ENCODE measurements at regions not wholly inside any gene's neighbourhood (a gene's known extent, or its start where the extent isn't known, plus 50 kb on each side); places are given as distances from the start of the nearest gene placed in this dataset.

- TF ChIP-seq TARDBP (IDR thresholded peaks at IDR 0.05), result no peak
- no peak for TF ChIP-seq FOXM1 (IDR thresholded peaks at IDR 0.05; ENCODE audit: borderline replicate concordance)
- TF ChIP-seq L3MBTL2 (conservative IDR thresholded peaks at IDR 0.05), result no peak
- TF ChIP-seq ZNF384 (IDR thresholded peaks at IDR 0.05), result no peak
- no peak for TF ChIP-seq SUZ12 (IDR thresholded peaks at IDR 0.05)
- no peak for TF ChIP-seq FOXK2 (IDR thresholded peaks at IDR 0.05)
- no peak for TF ChIP-seq SP1 (IDR thresholded peaks at IDR 0.05)
- no peak for TF ChIP-seq HDGF (IDR thresholded peaks at IDR 0.05; ENCODE audit: borderline replicate concordance)
- no peak for TF ChIP-seq LEF1 (IDR thresholded peaks at IDR 0.05; ENCODE audit: borderline replicate concordance)
- ChIA-PET CTCF (no interaction called here), POLR2A (no interaction called here)
- no peak for DNase-seq (ENCODE audit: extremely low spot score)
Measured at GRCh38 chr10:117470733-117471132, 71.8 kb upstream of the EMX2 start.

- ChIA-PET POLR2A (no interaction called here), CTCF (no interaction called here)
- DNase-seq (ENCODE audit: extremely low spot score), result no peak
- TF ChIP-seq FOXM1 (IDR thresholded peaks at IDR 0.05; ENCODE audit: borderline replicate concordance) (no peak), PKNOX1 (IDR thresholded peaks at IDR 0.05) (no peak), TARDBP (IDR thresholded peaks at IDR 0.05) (no peak), FOXA1 (IDR thresholded peaks at IDR 0.05) (no peak), ARNT (IDR thresholded peaks at IDR 0.05) (no peak), ELF4 (IDR thresholded peaks at IDR 0.05) (no peak), NFRKB (IDR thresholded peaks at IDR 0.05) (no peak)
Measured at GRCh38 chr10:117468665-117469064, 73.9 kb upstream of the EMX2 start.

- TF ChIP-seq FOXK2 (IDR thresholded peaks at IDR 0.05), result no peak
- TF ChIP-seq PKNOX1 (IDR thresholded peaks at IDR 0.05), result no peak
- no peak for TF ChIP-seq ELF4 (IDR thresholded peaks at IDR 0.05)
- TF ChIP-seq SP1 (IDR thresholded peaks at IDR 0.05), result no peak
- TF ChIP-seq LEF1 (IDR thresholded peaks at IDR 0.05; ENCODE audit: borderline replicate concordance), result no peak
- no peak for TF ChIP-seq FOXM1 (IDR thresholded peaks at IDR 0.05; ENCODE audit: borderline replicate concordance)
- TF ChIP-seq ZNF384 (IDR thresholded peaks at IDR 0.05), result no peak
- TF ChIP-seq NFRKB (IDR thresholded peaks at IDR 0.05), result no peak
- no peak for TF ChIP-seq CTBP1 (IDR thresholded peaks at IDR 0.05; ENCODE audit: borderline replicate concordance)
- no peak for TF ChIP-seq BHLHE40 (IDR thresholded peaks at IDR 0.05; ENCODE audit: borderline replicate concordance)
- no peak for TF ChIP-seq FOXA1 (IDR thresholded peaks at IDR 0.05)
- CTCF ChIA-PET, result interaction anchor here (1.5 kb wide), 2 partner anchors 14 to 21 kb away, joined by 3 read pairs; no protein-coding TSS in a partner anchor
- POLR2A ChIA-PET, result no interaction called here
- DNase-seq (ENCODE audit: extremely low spot score), result no peak
Measured at GRCh38 chr10:117464176-117464575, 78.4 kb upstream of the EMX2 start.

- no peak for DNase-seq (ENCODE audit: extremely low spot score)
- CTCF ChIA-PET, result interaction anchor here (1.5 kb wide), 1 partner anchor 15 kb away, joined by 3 read pairs; no protein-coding TSS in a partner anchor
- POLR2A ChIA-PET, result no interaction called here
Measured at GRCh38 chr10:117463545-117463920, 79.0 kb upstream of the EMX2 start.

GRCh38 chr10:117462816-117463544, 79.6 kb upstream of the EMX2 start:
- TF ChIP-seq PKNOX1 (IDR thresholded peaks at IDR 0.05), result no peak
- TF ChIP-seq ELF4 (IDR thresholded peaks at IDR 0.05), result no peak
- TF ChIP-seq CTBP1 (IDR thresholded peaks at IDR 0.05; ENCODE audit: borderline replicate concordance), result no peak
- TF ChIP-seq SUZ12 (IDR thresholded peaks at IDR 0.05), result no peak
- no peak for TF ChIP-seq HDGF (IDR thresholded peaks at IDR 0.05; ENCODE audit: borderline replicate concordance)
- no peak for TF ChIP-seq L3MBTL2 (conservative IDR thresholded peaks at IDR 0.05)
- TF ChIP-seq FOXM1 (IDR thresholded peaks at IDR 0.05; ENCODE audit: borderline replicate concordance), result no peak
- TF ChIP-seq NFRKB (IDR thresholded peaks at IDR 0.05), result no peak
- TF ChIP-seq FOXK2 (IDR thresholded peaks at IDR 0.05), result no peak
- no peak for TF ChIP-seq BHLHE40 (IDR thresholded peaks at IDR 0.05; ENCODE audit: borderline replicate concordance)
- POLR2A ChIA-PET, result no interaction called here
- DNase-seq (ENCODE audit: extremely low spot score), result no peak
- CTCF ChIA-PET, result interaction anchor here (1.5 kb wide), 1 partner anchor 15 kb away, joined by 3 read pairs; no protein-coding TSS in a partner anchor

More at GRCh38 chr10:117463545-117463920, 79.0 kb upstream of the EMX2 start:
- TF ChIP-seq BHLHE40 (IDR thresholded peaks at IDR 0.05; ENCODE audit: borderline replicate concordance) (no peak), NFRKB (IDR thresholded peaks at IDR 0.05) (no peak), TARDBP (IDR thresholded peaks at IDR 0.05) (no peak), SP1 (IDR thresholded peaks at IDR 0.05) (no peak), PKNOX1 (IDR thresholded peaks at IDR 0.05) (no peak), FOXM1 (IDR thresholded peaks at IDR 0.05; ENCODE audit: borderline replicate concordance) (no peak), ZNF384 (IDR thresholded peaks at IDR 0.05) (no peak), ARNT (IDR thresholded peaks at IDR 0.05) (no peak), CTBP1 (IDR thresholded peaks at IDR 0.05; ENCODE audit: borderline replicate concordance) (no peak), FOXK2 (IDR thresholded peaks at IDR 0.05) (no peak), LEF1 (IDR thresholded peaks at IDR 0.05; ENCODE audit: borderline replicate concordance) (no peak), L3MBTL2 (conservative IDR thresholded peaks at IDR 0.05) (no peak), FOXA1 (IDR thresholded peaks at IDR 0.05) (no peak), ELF4 (IDR thresholded peaks at IDR 0.05) (no peak), SUZ12 (IDR thresholded peaks at IDR 0.05) (no peak), HDGF (IDR thresholded peaks at IDR 0.05; ENCODE audit: borderline replicate concordance) (no peak)

Measured in HEK293T (cell line).